AG10803 (cell line): ENCODE measurements at regions not wholly inside any gene's neighbourhood (a gene's known extent, or its start where the extent isn't known, plus 50 kb on each side); places are given as distances from the start of the nearest gene placed in this dataset.

ENCODE experiments used
- DNase-seq: peaks from one replicate; pipeline ENCODE4 v3.0.0; 2010; ENCODE audit warnings: low read depth
- H3K4me3 ChIP-seq: 2 replicates; pipeline ENCODE4 v1.5.1; 2011; ENCODE audit warnings: mild to moderate bottlenecking, low read length, control low read depth
- CTCF ChIP-seq: conservative IDR thresholded peaks from 2 replicates; pipeline ENCODE4 v1.5.1; 2011; ENCODE audit warnings: mild to moderate bottlenecking, low read length, control low read depth, inconsistent platforms

GRCh38 chr3:963255-963654 lies 129.6 kb upstream of the CNTN6 start:
- no peak overlapping the region for H3K4me3 ChIP-seq
- TF ChIP-seq CTCF = no peak
- no peak for DNase-seq

- no peak for DNase-seq
- H3K4me3 ChIP-seq = no peak overlapping the region
- no peak for TF ChIP-seq CTCF
Measured at GRCh38 chr3:963755-964154, 129.1 kb upstream of the CNTN6 start.

- no peak for DNase-seq
- H3K4me3 ChIP-seq = no peak overlapping the region
- TF ChIP-seq CTCF = no peak
Measured at GRCh38 chr3:965826-966225, 127.0 kb upstream of the CNTN6 start.

- TF ChIP-seq CTCF = no peak
- DNase-seq = no peak
- no peak overlapping the region for H3K4me3 ChIP-seq
Measured at GRCh38 chr3:966341-966740, 126.5 kb upstream of the CNTN6 start.

- no peak overlapping the region for H3K4me3 ChIP-seq
- no peak for DNase-seq
- no peak for TF ChIP-seq CTCF
Measured at GRCh38 chr3:973340-973739, 119.5 kb upstream of the CNTN6 start.

GRCh38 chr3:976006-976405 lies 116.8 kb upstream of the CNTN6 start:
- no peak overlapping the region for H3K4me3 ChIP-seq
- DNase-seq = no peak
- TF ChIP-seq CTCF = no peak

DNA sequence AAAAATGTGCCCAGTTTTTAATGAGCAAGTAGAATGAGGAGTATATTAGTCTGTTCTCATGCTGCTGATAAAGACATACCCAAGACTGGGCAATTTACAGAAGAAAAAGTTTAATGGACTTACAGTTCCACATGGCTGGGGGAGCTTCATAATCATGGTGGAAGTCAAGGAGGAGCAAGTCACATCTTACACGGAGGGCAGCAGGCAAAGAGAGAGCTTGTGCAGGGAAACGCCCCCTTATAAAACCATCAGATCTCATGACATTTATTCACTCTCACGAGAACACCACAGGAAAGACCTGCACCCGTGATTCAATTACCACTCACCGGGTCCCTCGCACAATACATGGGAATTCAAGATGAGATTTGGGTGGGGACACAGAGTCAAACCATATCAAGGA lies 111.7 kb upstream of the CNTN6 start:
- H3K4me3 ChIP-seq = no peak overlapping the region
- DNase-seq = no peak
- no peak for TF ChIP-seq CTCF
